ENCODE measurements at regions not wholly inside any gene's neighbourhood (a gene's known extent, or its start where the extent isn't known, plus 50 kb on each side); places are given as distances from the start of the nearest gene placed in this dataset.

GRCh38 chr14:30125322-30125979, 197.8 kb upstream of the PRKD1 start:
- TF ChIP-seq USF2 (IDR thresholded peaks at IDR 0.05; ENCODE audit: borderline replicate concordance, low read depth, low read length) (no peak), RAD21 (IDR thresholded peaks at IDR 0.05; ENCODE audit: low read length) (no peak), GABPA (IDR thresholded peaks at IDR 0.05; ENCODE audit: low read depth) (no peak), GATA2 (CRISPR knock-in tag; IDR thresholded peaks at IDR 0.05) (no peak), TEAD4 (IDR thresholded peaks at IDR 0.05; ENCODE audit: borderline replicate concordance, insufficient read depth) (no peak), RFX5 (IDR thresholded peaks at IDR 0.05; ENCODE audit: low read length) (no peak), EZH2phosphoT487 (IDR thresholded peaks at IDR 0.05; ENCODE audit: borderline replicate concordance, low read depth) (no peak), USF1 (IDR thresholded peaks at IDR 0.05; ENCODE audit: borderline replicate concordance, low read depth) (no peak), MXI1 (IDR thresholded peaks at IDR 0.05; ENCODE audit: low read depth, low read length) (no peak), SIN3A (IDR thresholded peaks at IDR 0.05; ENCODE audit: borderline replicate concordance, low read depth, low read length) (no peak), RXRA (IDR thresholded peaks at IDR 0.05; ENCODE audit: borderline replicate concordance, low read depth) (no peak)
- Histone ChIP-seq H3K79me2 (ENCODE audit: insufficient read depth) (no peaks in the 10 kb centered on the region), H3K4me1 (ENCODE audit: control insufficient read depth in 1 of 2, insufficient read depth in 2 of 2, low read depth in 1 of 2, low read length in 1 of 2) (no peaks in the 10 kb centered on the region), H3K4me3 (ENCODE audit: low read depth in 2 of 2, low read length in 1 of 2) (no peak overlapping the region), H3K36me3 (replicated peaks in 1 of 2; ENCODE audit: control insufficient read depth in 1 of 2, insufficient read depth in 2 of 2, low read length in 1 of 2) (no peaks in the 10 kb centered on the region), H3K9ac (no peak overlapping the region), H3K27ac (ENCODE audit: low read depth in 2 of 2, low read length in 1 of 2) (no peak overlapping the region), H3K9me2 (no peaks in the 10 kb centered on the region), H3K4me2 (no peak overlapping the region), H4K20me1 (ENCODE audit: insufficient read depth) (no peaks in the 10 kb centered on the region), H3K27me3 (ENCODE audit: insufficient read depth) (no peaks in the 10 kb centered on the region), H3K9me3 (no peaks in the 10 kb centered on the region), H3F3A (replicated peaks; ENCODE audit: insufficient read depth) (no peaks in the 10 kb centered on the region), H2AFZ (ENCODE audit: low read depth) (no peak overlapping the region)
- ChIA-PET CTCF (no interaction called here), POLR2A (no interaction called here)
- 5% methylated on average over 2 of the region's 2 CpGs for WGBS (ENCODE audit: low lambda C conversion rate)
- DNase-seq = no peak

- no peaks in the 10 kb centered on the region for H3K9me2 ChIP-seq
- no peak overlapping the region for H2AFZ ChIP-seq (ENCODE audit: low read depth)
- no peak overlapping the region for H3K4me2 ChIP-seq
- H3K79me2 ChIP-seq (ENCODE audit: insufficient read depth) = no peaks in the 10 kb centered on the region
- H3K9ac ChIP-seq = no peak overlapping the region
- DNase-seq = no peak
- no peaks in the 10 kb centered on the region for H3K36me3 ChIP-seq (replicated peaks in 1 of 2; ENCODE audit: control insufficient read depth in 1 of 2, insufficient read depth in 2 of 2, low read length in 1 of 2)
- WGBS (ENCODE audit: low lambda C conversion rate) = 4% methylated on average over 4 of the region's 4 CpGs
- H3K4me3 ChIP-seq (ENCODE audit: low read depth in 2 of 2, low read length in 1 of 2) = no peak overlapping the region
- ChIA-PET CTCF (interaction anchor here (0.7 kb wide), 1 partner anchor 141 kb away, joined by 3 read pairs; no protein-coding TSS in a partner anchor), POLR2A (no interaction called here)
- no peaks in the 10 kb centered on the region for H3K9me3 ChIP-seq
- H3K27ac ChIP-seq (ENCODE audit: low read depth in 2 of 2, low read length in 1 of 2) = no peak overlapping the region
- H3K27me3 ChIP-seq (ENCODE audit: insufficient read depth) = no peaks in the 10 kb centered on the region
- H4K20me1 ChIP-seq (ENCODE audit: insufficient read depth) = no peaks in the 10 kb centered on the region
- TF ChIP-seq CHD2 (IDR thresholded peaks at IDR 0.05; ENCODE audit: low read length, partially characterized antibody) (no peak), POLR2AphosphoS5 (IDR thresholded peaks at IDR 0.05; ENCODE audit: low read depth, low read length) (no peak), SMC3 (IDR thresholded peaks at IDR 0.05; ENCODE audit: low read depth, low read length) (no peak), ZBTB33 (IDR thresholded peaks at IDR 0.05; ENCODE audit: borderline replicate concordance, low read depth) (no peak), FOXJ3 (CRISPR knock-in tag; IDR thresholded peaks at IDR 0.05) (no peak), YY1 (IDR thresholded peaks at IDR 0.05; ENCODE audit: low read depth) (no peak)
- no peaks in the 10 kb centered on the region for H3K4me1 ChIP-seq (ENCODE audit: control insufficient read depth in 1 of 2, insufficient read depth in 2 of 2, low read depth in 1 of 2, low read length in 1 of 2)
- H3F3A ChIP-seq (replicated peaks; ENCODE audit: insufficient read depth) = no peaks in the 10 kb centered on the region
Observed at GRCh38 chr14:30129807-30130206, 202.2 kb upstream of the PRKD1 start.

Data from SK-N-SH (cell line).